PC-9 (cell line): ENCODE measurements at regions not wholly inside any gene's neighbourhood (a gene's known extent, or its start where the extent isn't known, plus 50 kb on each side); places are given as distances from the start of the nearest gene placed in this dataset.

Experiments
- EZH2 ChIP-seq: fragments of 200-600 bp; sonication (generic); IDR thresholded peaks from 2 replicates; pipeline ENCODE4 v1.8.0; 2017; ENCODE audit warnings: antibody characterized with exemption, low read depth
- TF ChIP-seq, protein P1 (sequence below): fragments of 200-600 bp; sonication (generic); conservative IDR thresholded peaks from 2 replicates; pipeline ENCODE4 v1.6.1; 2017; ENCODE audit warnings: mixed run types, antibody characterized with exemption, mild to moderate bottlenecking, moderate library complexity

- TF ChIP-seq, protein P1, sequence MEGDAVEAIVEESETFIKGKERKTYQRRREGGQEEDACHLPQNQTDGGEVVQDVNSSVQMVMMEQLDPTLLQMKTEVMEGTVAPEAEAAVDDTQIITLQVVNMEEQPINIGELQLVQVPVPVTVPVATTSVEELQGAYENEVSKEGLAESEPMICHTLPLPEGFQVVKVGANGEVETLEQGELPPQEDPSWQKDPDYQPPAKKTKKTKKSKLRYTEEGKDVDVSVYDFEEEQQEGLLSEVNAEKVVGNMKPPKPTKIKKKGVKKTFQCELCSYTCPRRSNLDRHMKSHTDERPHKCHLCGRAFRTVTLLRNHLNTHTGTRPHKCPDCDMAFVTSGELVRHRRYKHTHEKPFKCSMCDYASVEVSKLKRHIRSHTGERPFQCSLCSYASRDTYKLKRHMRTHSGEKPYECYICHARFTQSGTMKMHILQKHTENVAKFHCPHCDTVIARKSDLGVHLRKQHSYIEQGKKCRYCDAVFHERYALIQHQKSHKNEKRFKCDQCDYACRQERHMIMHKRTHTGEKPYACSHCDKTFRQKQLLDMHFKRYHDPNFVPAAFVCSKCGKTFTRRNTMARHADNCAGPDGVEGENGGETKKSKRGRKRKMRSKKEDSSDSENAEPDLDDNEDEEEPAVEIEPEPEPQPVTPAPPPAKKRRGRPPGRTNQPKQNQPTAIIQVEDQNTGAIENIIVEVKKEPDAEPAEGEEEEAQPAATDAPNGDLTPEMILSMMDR, result no peak
- TF ChIP-seq EZH2, result no peak
These were observed 203.4 kb upstream of the GPR26 start for GRCh38 chr10:123462756-123463155.
